ENCODE measurements at regions not wholly inside any gene's neighbourhood (a gene's known extent, or its start where the extent isn't known, plus 50 kb on each side); places are given as distances from the start of the nearest gene placed in this dataset.
"Not testable (repeated sequence)": the region's sequence is repeated elsewhere in the genome, so short reads cannot be mapped to it uniquely, and the experiment has no call there.

DNA sequence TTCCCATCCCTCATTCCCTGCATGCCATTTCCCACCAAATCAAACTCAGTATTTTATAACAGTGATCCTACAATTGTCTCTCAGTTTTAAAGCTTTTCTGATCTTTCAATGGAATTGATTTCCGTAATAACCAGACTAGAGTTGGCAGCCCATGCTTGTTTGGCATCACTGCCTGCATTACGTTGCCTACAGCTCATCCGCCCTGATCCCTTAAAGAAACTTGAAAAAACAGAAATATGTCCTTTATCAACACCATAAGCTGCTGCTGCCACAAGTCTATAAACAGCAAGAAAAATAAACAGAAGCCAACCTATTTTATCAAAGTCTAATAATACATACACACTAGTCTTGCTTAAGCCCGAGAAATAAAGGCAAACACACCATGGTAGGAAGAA is 331.0 kb downstream of the METTL4 start:
- Mint-ChIP-seq H3K9me3 (ENCODE audit: unreplicated experiment) (no peaks in the 10 kb centered on the region), H3K36me3 (ENCODE audit: insufficient read depth, unreplicated experiment) (no peaks in the 10 kb centered on the region), H3K27me3 (ENCODE audit: insufficient read depth, unreplicated experiment) (no peaks in the 10 kb centered on the region), H3K4me1 (ENCODE audit: low read depth, unreplicated experiment) (peaks cover 35% of the 10 kb centered on the region), H3K27ac (ENCODE audit: unreplicated experiment) (no peak overlapping the region), H3K4me3 (ENCODE audit: unreplicated experiment) (no peak overlapping the region)
- POLR2A ChIA-PET = no interaction called here
- Histone ChIP-seq H3K9me3 (no peaks in the 10 kb centered on the region), H3K4me3 (ENCODE audit: low read depth, low read length) (no peak overlapping the region), H3K36me3 (ENCODE audit: control insufficient read depth, insufficient read depth, low read length) (peaks cover 1% of the 10 kb centered on the region), H3K4me1 (peaks cover 38% of the 10 kb centered on the region), H3K27me3 (replicated peaks; ENCODE audit: control insufficient read depth, insufficient read depth, low read length) (no peaks in the 10 kb centered on the region)
- intact Hi-C loops (cut with micrococcal nuclease; ENCODE audit: unreplicated experiment) = no loop called here
- DNase-seq = no peak
- CTCF ChIA-PET = no interaction called here
- TF ChIP-seq, protein P1, sequence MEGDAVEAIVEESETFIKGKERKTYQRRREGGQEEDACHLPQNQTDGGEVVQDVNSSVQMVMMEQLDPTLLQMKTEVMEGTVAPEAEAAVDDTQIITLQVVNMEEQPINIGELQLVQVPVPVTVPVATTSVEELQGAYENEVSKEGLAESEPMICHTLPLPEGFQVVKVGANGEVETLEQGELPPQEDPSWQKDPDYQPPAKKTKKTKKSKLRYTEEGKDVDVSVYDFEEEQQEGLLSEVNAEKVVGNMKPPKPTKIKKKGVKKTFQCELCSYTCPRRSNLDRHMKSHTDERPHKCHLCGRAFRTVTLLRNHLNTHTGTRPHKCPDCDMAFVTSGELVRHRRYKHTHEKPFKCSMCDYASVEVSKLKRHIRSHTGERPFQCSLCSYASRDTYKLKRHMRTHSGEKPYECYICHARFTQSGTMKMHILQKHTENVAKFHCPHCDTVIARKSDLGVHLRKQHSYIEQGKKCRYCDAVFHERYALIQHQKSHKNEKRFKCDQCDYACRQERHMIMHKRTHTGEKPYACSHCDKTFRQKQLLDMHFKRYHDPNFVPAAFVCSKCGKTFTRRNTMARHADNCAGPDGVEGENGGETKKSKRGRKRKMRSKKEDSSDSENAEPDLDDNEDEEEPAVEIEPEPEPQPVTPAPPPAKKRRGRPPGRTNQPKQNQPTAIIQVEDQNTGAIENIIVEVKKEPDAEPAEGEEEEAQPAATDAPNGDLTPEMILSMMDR (IDR thresholded peaks at IDR 0.05; ENCODE audit: insufficient read depth in 1 of 2, low read depth in 1 of 2, low read length in 1 of 2, severe bottlenecking in 1 of 2, unreplicated experiment in 1 of 2) = no peak
- no TSS peak for BruUV-seq (replicated peaks)

DNA sequence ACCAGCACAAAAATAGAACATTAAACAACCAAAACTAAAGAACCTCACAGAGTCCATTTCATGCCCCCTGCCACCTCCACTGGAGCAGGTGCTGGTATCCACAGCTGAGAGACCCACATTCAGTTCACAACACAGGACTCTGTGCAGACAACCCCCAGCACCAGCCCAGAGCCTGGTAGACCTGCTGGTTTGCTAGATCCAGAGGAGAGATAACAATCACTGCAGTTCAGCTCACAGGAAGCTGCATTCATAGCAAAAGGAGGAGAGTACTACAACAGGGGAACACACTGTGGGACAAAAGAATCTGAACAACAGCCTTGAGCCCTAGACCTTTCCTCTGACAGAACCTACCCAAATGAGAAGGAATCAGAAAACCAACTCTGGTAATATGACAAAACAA is 326.7 kb downstream of the METTL4 start:
- Histone ChIP-seq H3K36me3 (ENCODE audit: control insufficient read depth, insufficient read depth, low read length) (peaks cover 1% of the 10 kb centered on the region), H3K9me3 (no peaks in the 10 kb centered on the region), H3K27me3 (replicated peaks; ENCODE audit: control insufficient read depth, insufficient read depth, low read length) (no peaks in the 10 kb centered on the region), H3K4me3 (ENCODE audit: low read depth, low read length) (no peak overlapping the region), H3K4me1 (peaks cover 15% of the 10 kb centered on the region)
- intact Hi-C loops (cut with micrococcal nuclease; ENCODE audit: unreplicated experiment) = no loop called here
- BruUV-seq (replicated peaks) = no TSS peak
- DNase-seq = no peak
- Mint-ChIP-seq H3K9me3 (ENCODE audit: unreplicated experiment) (no peaks in the 10 kb centered on the region), H3K36me3 (ENCODE audit: insufficient read depth, unreplicated experiment) (no peaks in the 10 kb centered on the region), H3K4me3 (ENCODE audit: unreplicated experiment) (no peak overlapping the region), H3K4me1 (ENCODE audit: low read depth, unreplicated experiment) (peaks cover 37% of the 10 kb centered on the region), H3K27me3 (ENCODE audit: insufficient read depth, unreplicated experiment) (no peaks in the 10 kb centered on the region), H3K27ac (ENCODE audit: unreplicated experiment) (no peak overlapping the region)
- TF ChIP-seq, protein P1 (IDR thresholded peaks at IDR 0.05; ENCODE audit: insufficient read depth in 1 of 2, low read depth in 1 of 2, low read length in 1 of 2, severe bottlenecking in 1 of 2, unreplicated experiment in 1 of 2) = no peak
- ChIA-PET POLR2A (no interaction called here), CTCF (no interaction called here)

DNA sequence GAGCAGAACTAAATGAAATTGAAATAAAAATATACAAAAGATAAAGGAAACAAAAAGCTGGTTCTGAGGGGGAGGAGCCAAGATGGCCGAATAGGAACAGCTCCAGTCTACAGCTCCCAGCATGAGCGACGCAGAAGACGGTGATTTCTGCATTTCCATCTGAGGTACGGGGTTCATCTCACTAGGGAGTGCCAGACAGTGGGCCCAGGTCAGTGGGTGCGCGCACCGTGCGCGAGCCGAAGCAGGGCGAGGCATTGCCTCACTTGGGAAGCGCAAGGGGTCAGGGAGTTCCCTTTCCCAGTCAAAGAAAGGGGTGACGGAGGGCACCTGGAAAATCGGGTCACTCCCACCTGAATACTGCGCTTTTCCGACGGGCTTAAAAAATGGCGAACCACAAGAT is 324.2 kb downstream of the METTL4 start:
- Mint-ChIP-seq H3K27ac (ENCODE audit: unreplicated experiment) (peak overlapping the region; percentile 95), H3K4me3 (ENCODE audit: unreplicated experiment) (peak overlapping the region; percentile 84), H3K4me1 (ENCODE audit: low read depth, unreplicated experiment) (peaks cover 28% of the 10 kb centered on the region)
- peak; percentile 45 to 53 for DNase-seq
- H3K36me3 ChIP-seq (ENCODE audit: control insufficient read depth, insufficient read depth, low read length); BruUV-seq (replicated peaks); H3K36me3 Mint-ChIP-seq (ENCODE audit: insufficient read depth, unreplicated experiment); CTCF ChIA-PET; H3K27me3 Mint-ChIP-seq (ENCODE audit: insufficient read depth, unreplicated experiment); H3K27me3 ChIP-seq (replicated peaks; ENCODE audit: control insufficient read depth, insufficient read depth, low read length); H3K9me3 ChIP-seq; H3K9me3 Mint-ChIP-seq (ENCODE audit: unreplicated experiment); H3K4me1 ChIP-seq: not testable (repeated sequence)
- POLR2A ChIA-PET = interaction anchor here (0.7 kb wide), 1 partner anchor 56 kb away, joined by 3 read pairs; no protein-coding TSS in a partner anchor
- intact Hi-C loops (cut with micrococcal nuclease; ENCODE audit: unreplicated experiment) = loop anchor here (2.0 kb wide), 1 partner anchor 56 kb away; no protein-coding TSS in a partner anchor
- peak overlapping the region; percentile 21 for H3K4me3 ChIP-seq (ENCODE audit: low read depth, low read length)

DNA sequence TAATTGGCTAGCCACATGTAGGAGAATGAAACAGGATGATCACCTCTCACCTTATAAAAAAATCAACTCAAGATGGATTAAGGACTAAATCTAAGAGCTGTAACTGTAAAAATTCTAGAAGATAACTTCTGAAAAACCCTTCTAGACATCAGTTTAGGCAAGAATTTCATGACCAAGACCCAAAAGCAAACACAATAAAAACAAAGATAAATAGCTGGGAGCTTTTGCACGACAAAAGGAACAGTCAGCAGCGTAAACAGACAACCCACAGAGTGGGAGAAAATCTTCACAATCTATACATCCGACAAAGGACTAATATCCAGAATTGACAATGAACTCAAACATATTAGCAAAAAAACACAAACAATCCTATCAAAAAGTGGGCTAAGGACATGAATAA is 316.3 kb downstream of the METTL4 start:
- peaks cover 29% of the 10 kb centered on the region for H3K9me3 Mint-ChIP-seq (ENCODE audit: unreplicated experiment)
- TF ChIP-seq, protein P1 (IDR thresholded peaks at IDR 0.05; ENCODE audit: insufficient read depth in 1 of 2, low read depth in 1 of 2, low read length in 1 of 2, severe bottlenecking in 1 of 2, unreplicated experiment in 1 of 2) = no peak
- POLR2A ChIA-PET = no interaction called here
- H3K27me3 Mint-ChIP-seq (ENCODE audit: insufficient read depth, unreplicated experiment) = no peaks in the 10 kb centered on the region
- no peaks in the 10 kb centered on the region for H3K4me1 Mint-ChIP-seq (ENCODE audit: low read depth, unreplicated experiment)
- Histone ChIP-seq H3K4me1 (no peaks in the 10 kb centered on the region), H3K36me3 (ENCODE audit: control insufficient read depth, insufficient read depth, low read length) (no peaks in the 10 kb centered on the region), H3K4me3 (ENCODE audit: low read depth, low read length) (no peak overlapping the region), H3K9me3 (peaks cover 12% of the 10 kb centered on the region), H3K27me3 (replicated peaks; ENCODE audit: control insufficient read depth, insufficient read depth, low read length) (no peaks in the 10 kb centered on the region)
- no TSS peak for BruUV-seq (replicated peaks)
- CTCF ChIA-PET = no interaction called here
- intact Hi-C loops (cut with micrococcal nuclease; ENCODE audit: unreplicated experiment) = no loop called here
- no peaks in the 10 kb centered on the region for H3K36me3 Mint-ChIP-seq (ENCODE audit: insufficient read depth, unreplicated experiment)
- no peak overlapping the region for H3K27ac Mint-ChIP-seq (ENCODE audit: unreplicated experiment)
- no peak overlapping the region for H3K4me3 Mint-ChIP-seq (ENCODE audit: unreplicated experiment)
- no peak for DNase-seq

Measured in Caco-2 (cell line).